Kidney epithelial cell (primary cell): ENCODE measurements at regions not wholly inside any gene's neighbourhood (a gene's known extent, or its start where the extent isn't known, plus 50 kb on each side); places are given as distances from the start of the nearest gene placed in this dataset.
A peak's percentile ranks its signal among the peaks of the same experiment; 100 is the strongest.

Source experiments
- DNase-seq: peaks from one replicate; pipeline ENCODE4 v3.0.0-alpha.2; 2010; ENCODE audit warnings: low read depth
- H3K27me3 ChIP-seq: 2 replicates; pipeline ENCODE4 v1.6.0; 2011; ENCODE audit warnings: low read length; ENCODE audit not compliant: control insufficient read depth, insufficient read depth
- H3K36me3 ChIP-seq: 2 replicates; pipeline ENCODE4 v1.5.1; 2011; ENCODE audit warnings: low read length; ENCODE audit not compliant: control insufficient read depth, insufficient read depth
- H3K4me3 ChIP-seq: 2 replicates; pipeline ENCODE4 v1.5.1; 2011; ENCODE audit warnings: low read depth, mild to moderate bottlenecking, control low read depth, low read length
- TF ChIP-seq, protein P1 (sequence below): IDR thresholded peaks from 2 replicates; pipeline ENCODE4 v1.5.1; 2011; ENCODE audit warnings: mild to moderate bottlenecking, moderate library complexity, low read length, control low read depth, inconsistent platforms; ENCODE audit not compliant: insufficient read depth, poor library complexity, severe bottlenecking

- no peak for DNase-seq
- TF ChIP-seq, protein P1, sequence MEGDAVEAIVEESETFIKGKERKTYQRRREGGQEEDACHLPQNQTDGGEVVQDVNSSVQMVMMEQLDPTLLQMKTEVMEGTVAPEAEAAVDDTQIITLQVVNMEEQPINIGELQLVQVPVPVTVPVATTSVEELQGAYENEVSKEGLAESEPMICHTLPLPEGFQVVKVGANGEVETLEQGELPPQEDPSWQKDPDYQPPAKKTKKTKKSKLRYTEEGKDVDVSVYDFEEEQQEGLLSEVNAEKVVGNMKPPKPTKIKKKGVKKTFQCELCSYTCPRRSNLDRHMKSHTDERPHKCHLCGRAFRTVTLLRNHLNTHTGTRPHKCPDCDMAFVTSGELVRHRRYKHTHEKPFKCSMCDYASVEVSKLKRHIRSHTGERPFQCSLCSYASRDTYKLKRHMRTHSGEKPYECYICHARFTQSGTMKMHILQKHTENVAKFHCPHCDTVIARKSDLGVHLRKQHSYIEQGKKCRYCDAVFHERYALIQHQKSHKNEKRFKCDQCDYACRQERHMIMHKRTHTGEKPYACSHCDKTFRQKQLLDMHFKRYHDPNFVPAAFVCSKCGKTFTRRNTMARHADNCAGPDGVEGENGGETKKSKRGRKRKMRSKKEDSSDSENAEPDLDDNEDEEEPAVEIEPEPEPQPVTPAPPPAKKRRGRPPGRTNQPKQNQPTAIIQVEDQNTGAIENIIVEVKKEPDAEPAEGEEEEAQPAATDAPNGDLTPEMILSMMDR = no peak
- no peaks in the 10 kb centered on the region for H3K36me3 ChIP-seq
- no peak overlapping the region for H3K4me3 ChIP-seq
- H3K27me3 ChIP-seq = no peaks in the 10 kb centered on the region
These were observed 199.4 kb upstream of the TRAM1L1 start for GRCh38 chr4:117284736-117285135.

GRCh38 chr4:117293784-117294183, 208.4 kb upstream of the TRAM1L1 start:
- H3K36me3 ChIP-seq = no peaks in the 10 kb centered on the region
- no peak for DNase-seq
- TF ChIP-seq, protein P1 = no peak
- no peak overlapping the region for H3K4me3 ChIP-seq
- no peaks in the 10 kb centered on the region for H3K27me3 ChIP-seq

DNA sequence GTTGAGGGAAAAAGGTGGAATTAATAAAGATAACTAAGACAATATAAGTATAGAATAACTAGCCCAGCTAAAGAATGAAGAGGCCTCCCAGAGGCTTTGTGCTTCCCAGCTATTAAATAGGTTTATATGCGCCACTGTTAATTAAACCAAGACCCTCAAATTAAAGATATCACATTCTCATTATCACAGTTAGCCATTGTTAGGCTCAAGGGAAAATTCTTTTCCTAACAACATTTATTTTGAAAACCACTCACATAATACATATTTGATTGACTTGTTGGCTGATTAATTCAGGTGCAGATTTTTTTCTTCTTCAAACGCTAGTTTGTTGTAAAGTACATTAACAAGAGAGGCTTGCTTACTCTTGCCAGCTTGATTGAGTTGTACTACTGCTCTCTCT, 216.8 kb upstream of the TRAM1L1 start:
- no peak for DNase-seq
- Histone ChIP-seq H3K4me3 (no peak overlapping the region), H3K27me3 (no peaks in the 10 kb centered on the region), H3K36me3 (no peaks in the 10 kb centered on the region)
- TF ChIP-seq, protein P1 = no peak

DNA sequence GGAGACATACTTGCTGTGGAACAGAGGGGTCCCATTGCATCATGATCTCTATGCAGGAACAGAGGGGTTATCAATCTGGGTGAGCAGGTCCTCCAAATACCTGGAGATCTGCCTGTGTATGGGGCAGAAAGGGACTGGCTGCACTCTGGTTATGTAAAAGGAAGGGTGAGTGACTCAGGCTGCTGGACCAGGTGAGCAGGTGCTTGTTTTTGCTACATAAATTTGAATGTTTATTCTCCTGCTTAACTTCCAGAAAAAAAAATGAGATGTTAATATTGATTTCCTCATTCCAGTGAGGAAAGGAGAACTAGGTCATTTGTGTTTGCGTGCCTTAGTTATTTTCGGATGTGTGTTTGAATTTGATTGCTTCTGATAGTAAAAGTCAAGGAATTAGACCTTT, 225.8 kb upstream of the TRAM1L1 start:
- TF ChIP-seq, protein P1 = no peak
- DNase-seq = no peak
- H3K27me3 ChIP-seq = no peaks in the 10 kb centered on the region

GRCh38 chr4:117311989-117312388, 226.6 kb upstream of the TRAM1L1 start:
- no peaks in the 10 kb centered on the region for H3K27me3 ChIP-seq
- DNase-seq = no peak
- TF ChIP-seq, protein P1 = no peak
- H3K36me3 ChIP-seq = no peaks in the 10 kb centered on the region
- H3K4me3 ChIP-seq = no peak overlapping the region

More for the DNA sequence above, 225.8 kb upstream of the TRAM1L1 start:
- Histone ChIP-seq H3K4me3 (no peak overlapping the region), H3K36me3 (no peaks in the 10 kb centered on the region)

GRCh38 chr4:117324851-117325491, 239.6 kb upstream of the TRAM1L1 start:
- H3K4me3 ChIP-seq = peak overlapping the region; percentile 42
- no peaks in the 10 kb centered on the region for H3K36me3 ChIP-seq
- DNase-seq = peak; percentile 90
- TF ChIP-seq, protein P1 = no peak
- no peaks in the 10 kb centered on the region for H3K27me3 ChIP-seq
